BLaER1 treated with 17β-estradiol and CSF1 and Interleukin-3, amounts not matched to agents 10 nM and 100 nM (cell line): ENCODE measurements at regions not wholly inside any gene's neighbourhood (a gene's known extent, or its start where the extent isn't known, plus 50 kb on each side); places are given as distances from the start of the nearest gene placed in this dataset.

Source experiments
- H3K27ac ChIP-seq, 11 experiments: shearing (Covaris generic); formaldehyde crosslinking; 2 replicates each; pipeline ENCODE4 v1.8.1; 2022
- H3K27me3 ChIP-seq, 11 experiments: shearing (Covaris generic); formaldehyde crosslinking; 2 replicates each; pipeline ENCODE4 v1.8.1; 2022
- H3K36me3 ChIP-seq, 11 experiments: shearing (Covaris generic); formaldehyde crosslinking; 2 replicates each; pipeline ENCODE4 v1.8.1; 2022
- H3K4me1 ChIP-seq, 10 experiments: shearing (Covaris generic); formaldehyde crosslinking; 2 replicates each; pipeline ENCODE4 v1.8.1; 2022
- H3K4me2 ChIP-seq, 11 experiments: shearing (Covaris generic); formaldehyde crosslinking; 2 replicates each; pipeline ENCODE4 v1.8.1; 2022
- H3K4me3 ChIP-seq, 10 experiments: shearing (Covaris generic); formaldehyde crosslinking; 2 replicates each; pipeline ENCODE4 v1.8.1; 2022
- H3K9ac ChIP-seq, 11 experiments: shearing (Covaris generic); formaldehyde crosslinking; 2 replicates each; pipeline ENCODE4 v1.8.1; 2022
- H3K9me3 ChIP-seq, 11 experiments: shearing (Covaris generic); formaldehyde crosslinking; replicated peaks in 1 of 11; 2 replicates each; pipeline ENCODE4 v1.8.1; 2022
- H4K20me1 ChIP-seq, 11 experiments: shearing (Covaris generic); formaldehyde crosslinking; 2 replicates each; pipeline ENCODE4 v1.8.1; 2022
- Cebpa-rat ChIP-seq, 11 experiments: shearing (Covaris generic); IDR thresholded peaks; 2 replicates each; pipeline ENCODE4 v1.8.1; 2022

DNA sequence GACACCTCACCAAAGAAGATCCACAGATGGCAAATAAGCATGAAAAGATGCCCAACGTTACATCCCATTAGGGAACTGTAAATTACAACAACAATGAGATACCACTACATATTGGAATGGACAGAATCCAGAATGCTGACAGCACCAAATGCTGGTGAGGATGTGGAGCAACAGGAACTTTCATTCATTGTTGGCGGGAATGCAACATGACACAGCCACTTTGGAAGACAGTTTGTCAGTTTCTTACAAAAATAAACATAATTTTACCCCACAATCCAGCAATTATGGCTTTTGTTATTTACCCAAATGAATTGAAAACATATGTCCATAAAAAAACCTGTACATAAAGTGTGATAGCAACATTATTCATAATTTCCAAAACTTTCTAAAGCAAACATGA is 176.8 kb downstream of the C7orf25 start:
- no peak overlapping the region for H3K9ac ChIP-seq
- TF ChIP-seq Cebpa-rat (IDR thresholded peaks at IDR 0.05), result no peak

GRCh38 chr7:42734568-42734967 is 177.3 kb downstream of the C7orf25 start:
- H3K4me2 ChIP-seq, result no peak overlapping the region

More for the DNA sequence above, 176.8 kb downstream of the C7orf25 start:
- H3K4me3 ChIP-seq, result no peak overlapping the region
- peaks cover 0 to 7% (median 0%) of the 10 kb centered on the region in 11 experiments; a peak in 3 of 22 replicates for H3K9me3 ChIP-seq
- H3K4me2 ChIP-seq, result no peak overlapping the region
- no peak overlapping the region for H3K27ac ChIP-seq
- H3K27me3 ChIP-seq, result no peaks in the 10 kb centered on the region
- H4K20me1 ChIP-seq, result no peaks in the 10 kb centered on the region
- peaks cover 0 to 6% (median 4%) of the 10 kb centered on the region in 10 experiments; a peak in 5 of 20 replicates for H3K4me1 ChIP-seq
- H3K36me3 ChIP-seq, result no peaks in the 10 kb centered on the region

GRCh38 chr7:42733040-42733439 is 178.8 kb downstream of the C7orf25 start:
- Histone ChIP-seq H3K9me3 (peaks cover 0 to 7% (median 0%) of the 10 kb centered on the region in 11 experiments; a peak in 2 of 22 replicates), H3K36me3 (no peaks in the 10 kb centered on the region), H3K4me3 (no peak overlapping the region), H3K27ac (no peak overlapping the region), H3K4me1 (peaks cover 0 to 6% (median 4%) of the 10 kb centered on the region in 10 experiments; a peak in 5 of 20 replicates), H4K20me1 (no peaks in the 10 kb centered on the region), H3K9ac (no peak overlapping the region), H3K4me2 (peak overlapping the region in 7 of 11 experiments; percentile 9 to 45 (median 33); a peak in 7 of 22 replicates), H3K27me3 (no peaks in the 10 kb centered on the region)
- no peak for TF ChIP-seq Cebpa-rat (IDR thresholded peaks at IDR 0.05)

More at GRCh38 chr7:42734568-42734967, 177.3 kb downstream of the C7orf25 start:
- TF ChIP-seq Cebpa-rat (IDR thresholded peaks at IDR 0.05), result no peak
- no peak overlapping the region for H3K4me3 ChIP-seq
- H3K4me1 ChIP-seq, result peaks cover 0 to 6% (median 4%) of the 10 kb centered on the region in 10 experiments; a peak in 5 of 20 replicates
- H3K9me3 ChIP-seq, result peaks cover 0 to 7% (median 0%) of the 10 kb centered on the region in 11 experiments; a peak in 3 of 22 replicates
- H3K9ac ChIP-seq, result no peak overlapping the region
- no peaks in the 10 kb centered on the region for H3K36me3 ChIP-seq
- H4K20me1 ChIP-seq, result no peaks in the 10 kb centered on the region
- H3K27ac ChIP-seq, result no peak overlapping the region
- no peaks in the 10 kb centered on the region for H3K27me3 ChIP-seq

- Histone ChIP-seq H3K9ac (no peak overlapping the region), H3K27ac (no peak overlapping the region), H3K36me3 (no peaks in the 10 kb centered on the region), H3K27me3 (no peaks in the 10 kb centered on the region), H3K4me2 (no peak overlapping the region), H3K4me3 (no peak overlapping the region), H4K20me1 (no peaks in the 10 kb centered on the region), H3K9me3 (peaks cover 0 to 7% (median 0%) of the 10 kb centered on the region in 11 experiments; a peak in 2 of 22 replicates), H3K4me1 (peaks cover 0 to 6% (median 4%) of the 10 kb centered on the region in 10 experiments; a peak in 5 of 20 replicates)
- no peak for TF ChIP-seq Cebpa-rat (IDR thresholded peaks at IDR 0.05)
These were observed 181.3 kb downstream of the C7orf25 start for GRCh38 chr7:42730586-42730985.

- Histone ChIP-seq H3K4me2 (no peak overlapping the region), H3K27ac (no peak overlapping the region), H3K9ac (no peak overlapping the region), H3K4me1 (peaks cover 0 to 6% (median 4%) of the 10 kb centered on the region in 10 experiments; a peak in 5 of 20 replicates), H4K20me1 (no peaks in the 10 kb centered on the region), H3K36me3 (no peaks in the 10 kb centered on the region), H3K4me3 (no peak overlapping the region), H3K9me3 (peaks cover 0 to 7% (median 0%) of the 10 kb centered on the region in 11 experiments; a peak in 1 of 22 replicates), H3K27me3 (no peaks in the 10 kb centered on the region)
- TF ChIP-seq Cebpa-rat (IDR thresholded peaks at IDR 0.05), result no peak
These were observed 182.7 kb downstream of the C7orf25 start for GRCh38 chr7:42729053-42729765.

- H3K36me3 ChIP-seq, result no peaks in the 10 kb centered on the region
- no peaks in the 10 kb centered on the region for H4K20me1 ChIP-seq
- peaks cover 0 to 7% (median 0%) of the 10 kb centered on the region in 11 experiments; a peak in 1 of 22 replicates for H3K9me3 ChIP-seq
- TF ChIP-seq Cebpa-rat (IDR thresholded peaks at IDR 0.05), result no peak
- H3K4me1 ChIP-seq, result no peaks in the 10 kb centered on the region
- H3K4me3 ChIP-seq, result no peak overlapping the region
- H3K9ac ChIP-seq, result no peak overlapping the region
- no peak overlapping the region for H3K27ac ChIP-seq
- H3K4me2 ChIP-seq, result no peak overlapping the region
- no peaks in the 10 kb centered on the region for H3K27me3 ChIP-seq
These were observed 184.4 kb downstream of the C7orf25 start for GRCh38 chr7:42727451-42727850.

DNA sequence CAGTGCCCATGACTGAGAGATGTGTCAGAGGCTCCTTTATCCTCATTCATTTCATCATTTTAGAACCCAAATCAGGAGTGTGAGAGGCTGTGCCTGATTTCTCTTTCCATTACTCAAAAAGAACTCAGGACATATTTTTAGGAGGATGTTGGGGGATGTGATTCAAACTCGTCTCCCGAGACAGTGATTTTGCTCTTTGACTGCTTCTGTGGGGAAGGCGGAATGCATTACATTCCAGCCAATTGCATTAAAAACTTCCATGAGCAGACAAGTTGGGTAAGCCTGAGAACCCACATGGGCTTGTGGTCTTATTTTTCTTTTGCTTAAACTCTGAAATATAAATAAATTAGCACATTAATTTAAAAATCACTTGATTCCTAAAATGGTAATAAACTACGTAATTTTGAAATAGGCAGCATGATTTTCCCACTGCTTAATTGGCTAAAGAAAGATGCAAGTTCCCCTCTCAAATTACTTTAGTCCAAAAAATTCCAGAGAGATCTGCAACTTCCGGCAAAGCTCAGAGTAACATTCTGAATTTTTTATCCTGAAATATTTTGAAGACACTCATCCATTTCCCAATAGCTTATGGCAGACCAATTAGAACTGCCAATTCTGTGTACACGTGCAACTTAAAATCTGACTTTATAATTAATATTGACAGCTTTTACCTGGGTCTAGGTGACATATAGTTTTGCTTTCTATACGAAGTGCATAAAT is 185.6 kb downstream of the C7orf25 start:
- peaks cover 0 to 2% (median 0%) of the 10 kb centered on the region in 11 experiments; a peak in 1 of 22 replicates for H3K9me3 ChIP-seq
- no peaks in the 10 kb centered on the region for H4K20me1 ChIP-seq
- no peak overlapping the region for H3K9ac ChIP-seq
- H3K4me1 ChIP-seq, result peaks cover 0 to 8% (median 7%) of the 10 kb centered on the region in 10 experiments; a peak in 13 of 20 replicates
- H3K36me3 ChIP-seq, result no peaks in the 10 kb centered on the region
- TF ChIP-seq Cebpa-rat (IDR thresholded peaks at IDR 0.05), result no peak
- no peak overlapping the region for H3K27ac ChIP-seq
- no peaks in the 10 kb centered on the region for H3K27me3 ChIP-seq
- no peak overlapping the region for H3K4me2 ChIP-seq
- H3K4me3 ChIP-seq, result no peak overlapping the region

DNA sequence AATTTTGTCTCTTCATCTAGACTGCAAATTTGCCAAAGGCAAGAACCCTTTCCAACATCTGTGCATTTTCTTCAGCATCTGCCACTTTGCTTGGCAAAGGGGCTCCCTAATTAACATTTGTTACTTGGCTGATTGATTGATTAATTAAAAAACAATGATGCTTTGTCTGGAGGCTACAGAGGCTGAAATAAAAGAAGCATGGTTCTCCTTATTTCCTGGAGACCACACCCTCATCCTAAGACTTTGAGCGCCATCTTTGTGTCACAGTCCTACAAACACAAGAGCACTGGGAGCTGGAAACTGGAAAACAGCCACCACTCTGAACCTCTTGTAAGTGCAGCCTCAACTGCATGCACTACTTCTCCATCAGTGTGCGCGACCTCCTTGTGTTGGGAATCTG is 189.2 kb downstream of the C7orf25 start:
- Histone ChIP-seq H3K27me3 (no peaks in the 10 kb centered on the region), H3K4me2 (no peak overlapping the region), H3K9ac (no peak overlapping the region), H3K9me3 (peaks cover 0 to 10% (median 4%) of the 10 kb centered on the region in 11 experiments; a peak in 4 of 22 replicates), H3K4me3 (no peak overlapping the region), H3K4me1 (peaks cover 0 to 28% (median 16%) of the 10 kb centered on the region in 10 experiments; a peak in 13 of 20 replicates), H3K27ac (no peak overlapping the region), H3K36me3 (no peaks in the 10 kb centered on the region), H4K20me1 (no peaks in the 10 kb centered on the region)
- TF ChIP-seq Cebpa-rat (IDR thresholded peaks at IDR 0.05), result no peak

GRCh38 chr7:42722198-42722597 is 189.7 kb downstream of the C7orf25 start:
- Histone ChIP-seq H3K9me3 (peaks cover 0 to 10% (median 4%) of the 10 kb centered on the region in 11 experiments; a peak in 4 of 22 replicates), H3K9ac (no peak overlapping the region), H3K27me3 (no peaks in the 10 kb centered on the region), H3K4me3 (no peak overlapping the region), H4K20me1 (no peaks in the 10 kb centered on the region), H3K4me1 (peaks cover 0 to 28% (median 16%) of the 10 kb centered on the region in 10 experiments; a peak in 13 of 20 replicates), H3K27ac (no peak overlapping the region), H3K36me3 (no peaks in the 10 kb centered on the region), H3K4me2 (peak overlapping the region in 2 of 11 experiments; percentile 48 to 68; a peak in 1 of 22 replicates)
- TF ChIP-seq Cebpa-rat (IDR thresholded peaks at IDR 0.05), result no peak
